NCI-H2196 treated with DMSO at 0.1 percent for 48 hours (cell line): ENCODE measurements at regions not wholly inside any gene's neighbourhood (a gene's known extent, or its start where the extent isn't known, plus 50 kb on each side); places are given as distances from the start of the nearest gene placed in this dataset.

Experiments used
- DNase-seq: peaks from one replicate; lab custom pipeline; 2025; ENCODE audit not compliant: unreplicated experiment; lab: John Stamatoyannopoulos, UW

GRCh38 chr2:20150110-20150706 lies 74.7 kb downstream of the SDC1 start:
- DNase-seq = no peak

- no peak for DNase-seq
Measured at GRCh38 chr2:20149703-20150030, 75.3 kb downstream of the SDC1 start.

GRCh38 chr2:20148923-20149702 lies 75.8 kb downstream of the SDC1 start:
- DNase-seq = no peak

- DNase-seq = no peak
Measured at GRCh38 chr2:20148426-20148922, 76.5 kb downstream of the SDC1 start.

GRCh38 chr2:20147351-20147750 lies 77.6 kb downstream of the SDC1 start:
- no peak for DNase-seq

GRCh38 chr2:20146401-20146800 lies 78.5 kb downstream of the SDC1 start:
- no peak for DNase-seq

- DNase-seq = no peak
Measured at GRCh38 chr2:20145497-20146193, 79.3 kb downstream of the SDC1 start.

- DNase-seq = no peak
Measured at GRCh38 chr2:20144861-20145260, 80.1 kb downstream of the SDC1 start.

- DNase-seq = no peak
Measured at GRCh38 chr2:20144196-20144595, 80.7 kb downstream of the SDC1 start.

GRCh38 chr2:20143263-20143662 lies 81.7 kb downstream of the SDC1 start:
- DNase-seq = no peak

- DNase-seq = no peak
Measured at GRCh38 chr2:20141806-20142205, 83.1 kb downstream of the SDC1 start.

GRCh38 chr2:20141056-20141762 lies 83.7 kb downstream of the SDC1 start:
- DNase-seq = peak; percentile 47

GRCh38 chr2:20140321-20141055 lies 84.4 kb downstream of the SDC1 start:
- no peak for DNase-seq

GRCh38 chr2:20139407-20140172 lies 85.3 kb downstream of the SDC1 start:
- no peak for DNase-seq

- no peak for DNase-seq
Measured at GRCh38 chr2:20138696-20139095, 86.2 kb downstream of the SDC1 start.

- no peak for DNase-seq
Measured at GRCh38 chr2:20137884-20138283, 86.5 kb upstream of the LAPTM4A start.

GRCh38 chr2:20137131-20137571 lies 85.7 kb upstream of the LAPTM4A start:
- no peak for DNase-seq

GRCh38 chr2:20136149-20136548 lies 84.7 kb upstream of the LAPTM4A start:
- DNase-seq = no peak

- no peak for DNase-seq
Measured at GRCh38 chr2:20135631-20136050, 84.2 kb upstream of the LAPTM4A start.

- no peak for DNase-seq
Measured at GRCh38 chr2:20132990-20133535, 81.6 kb upstream of the LAPTM4A start.
